ENCODE measurements at regions not wholly inside any gene's neighbourhood (a gene's known extent, or its start where the extent isn't known, plus 50 kb on each side); places are given as distances from the start of the nearest gene placed in this dataset.

GRCh38 chr15:98530570-98530969 lies 117.8 kb upstream of the IGF1R start:
- DNase-seq (ENCODE audit: low read depth): no peak
- no peak overlapping the region for H3K4me3 ChIP-seq (ENCODE audit: low read length)
- no peak for TF ChIP-seq CTCF (conservative IDR thresholded peaks at IDR 0.05; ENCODE audit: low read depth, low read length)

- H3K4me3 ChIP-seq (ENCODE audit: low read length): no peak overlapping the region
- TF ChIP-seq CTCF (conservative IDR thresholded peaks at IDR 0.05; ENCODE audit: low read depth, low read length): no peak
- DNase-seq (ENCODE audit: low read depth): no peak
Measured at GRCh38 chr15:98532063-98532462, 116.3 kb upstream of the IGF1R start.

- TF ChIP-seq CTCF (conservative IDR thresholded peaks at IDR 0.05; ENCODE audit: low read depth, low read length): no peak
- no peak for DNase-seq (ENCODE audit: low read depth)
- no peak overlapping the region for H3K4me3 ChIP-seq (ENCODE audit: low read length)
Measured at GRCh38 chr15:98536976-98537375, 111.4 kb upstream of the IGF1R start.

GRCh38 chr15:98537516-98538060 lies 110.8 kb upstream of the IGF1R start:
- DNase-seq (ENCODE audit: low read depth): no peak
- TF ChIP-seq CTCF (conservative IDR thresholded peaks at IDR 0.05; ENCODE audit: low read depth, low read length): no peak
- no peak overlapping the region for H3K4me3 ChIP-seq (ENCODE audit: low read length)

GRCh38 chr15:98541519-98541918 lies 106.8 kb upstream of the IGF1R start:
- TF ChIP-seq CTCF (conservative IDR thresholded peaks at IDR 0.05; ENCODE audit: low read depth, low read length): no peak
- DNase-seq (ENCODE audit: low read depth): no peak
- H3K4me3 ChIP-seq (ENCODE audit: low read length): no peak overlapping the region

- H3K4me3 ChIP-seq (ENCODE audit: low read length): no peak overlapping the region
- DNase-seq (ENCODE audit: low read depth): no peak
- no peak for TF ChIP-seq CTCF (conservative IDR thresholded peaks at IDR 0.05; ENCODE audit: low read depth, low read length)
Measured at GRCh38 chr15:98543237-98543636, 105.1 kb upstream of the IGF1R start.

GRCh38 chr15:98546329-98546728 lies 102.0 kb upstream of the IGF1R start:
- no peak for TF ChIP-seq CTCF (conservative IDR thresholded peaks at IDR 0.05; ENCODE audit: low read depth, low read length)
- DNase-seq (ENCODE audit: low read depth): no peak
- H3K4me3 ChIP-seq (ENCODE audit: low read length): no peak overlapping the region

Data from retinal pigment epithelial cell (primary cell).